ENCODE measurements at regions not wholly inside any gene's neighbourhood (a gene's known extent, or its start where the extent isn't known, plus 50 kb on each side); places are given as distances from the start of the nearest gene placed in this dataset.

DNA sequence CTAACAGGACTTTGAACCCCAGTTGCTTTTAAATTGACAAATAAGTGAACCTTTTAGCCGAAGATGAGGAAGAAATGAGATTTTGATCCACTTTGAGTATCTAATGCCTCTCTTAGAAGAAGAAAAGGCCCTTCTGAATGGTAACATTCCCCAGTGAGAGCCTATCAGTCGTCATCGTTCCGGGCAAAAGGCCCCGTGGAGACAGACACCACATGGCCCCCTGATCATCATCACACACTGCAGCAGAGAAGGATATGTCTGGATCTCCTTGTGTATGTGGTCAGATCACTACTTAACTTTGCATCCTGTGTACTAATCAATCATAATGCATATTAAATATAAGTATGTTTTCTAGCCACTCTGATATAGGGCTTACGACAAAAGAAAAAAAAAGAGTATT lies 87.3 kb upstream of the SMYD2 start:
- no peak for TF ChIP-seq POLR2A (IDR thresholded peaks at IDR 0.05)
- TF ChIP-seq, protein P1, sequence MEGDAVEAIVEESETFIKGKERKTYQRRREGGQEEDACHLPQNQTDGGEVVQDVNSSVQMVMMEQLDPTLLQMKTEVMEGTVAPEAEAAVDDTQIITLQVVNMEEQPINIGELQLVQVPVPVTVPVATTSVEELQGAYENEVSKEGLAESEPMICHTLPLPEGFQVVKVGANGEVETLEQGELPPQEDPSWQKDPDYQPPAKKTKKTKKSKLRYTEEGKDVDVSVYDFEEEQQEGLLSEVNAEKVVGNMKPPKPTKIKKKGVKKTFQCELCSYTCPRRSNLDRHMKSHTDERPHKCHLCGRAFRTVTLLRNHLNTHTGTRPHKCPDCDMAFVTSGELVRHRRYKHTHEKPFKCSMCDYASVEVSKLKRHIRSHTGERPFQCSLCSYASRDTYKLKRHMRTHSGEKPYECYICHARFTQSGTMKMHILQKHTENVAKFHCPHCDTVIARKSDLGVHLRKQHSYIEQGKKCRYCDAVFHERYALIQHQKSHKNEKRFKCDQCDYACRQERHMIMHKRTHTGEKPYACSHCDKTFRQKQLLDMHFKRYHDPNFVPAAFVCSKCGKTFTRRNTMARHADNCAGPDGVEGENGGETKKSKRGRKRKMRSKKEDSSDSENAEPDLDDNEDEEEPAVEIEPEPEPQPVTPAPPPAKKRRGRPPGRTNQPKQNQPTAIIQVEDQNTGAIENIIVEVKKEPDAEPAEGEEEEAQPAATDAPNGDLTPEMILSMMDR (IDR thresholded peaks at IDR 0.05), result no peak

Data from Peyer's patch (tissue), 4 donors.